GM13976 (cell line): ENCODE measurements at regions not wholly inside any gene's neighbourhood (a gene's known extent, or its start where the extent isn't known, plus 50 kb on each side); places are given as distances from the start of the nearest gene placed in this dataset.

Experiments
- DNase-seq: peaks from one replicate; pipeline ENCODE4 v3.0.0; 2012; ENCODE audit warnings: low spot score
- in situ Hi-C: fragments of 300-500 bp; cut with MboI; formaldehyde crosslinking; loops from one replicate; pipeline ENCODE4 v1.12.0; 2022; ENCODE audit warnings: low sequenced_read_pairs, mixed read lengths, inconsistent platforms; ENCODE audit not compliant: unreplicated experiment
- TF ChIP-seq, protein P1 (sequence below): IDR thresholded peaks from 2 replicates; pipeline ENCODE4 v1.5.1; 2012; ENCODE audit warnings: borderline replicate concordance, mild to moderate bottlenecking; ENCODE audit not compliant: insufficient read depth; ENCODE audit errors: extremely low read depth, missing control alignments, control extremely low read depth

DNA sequence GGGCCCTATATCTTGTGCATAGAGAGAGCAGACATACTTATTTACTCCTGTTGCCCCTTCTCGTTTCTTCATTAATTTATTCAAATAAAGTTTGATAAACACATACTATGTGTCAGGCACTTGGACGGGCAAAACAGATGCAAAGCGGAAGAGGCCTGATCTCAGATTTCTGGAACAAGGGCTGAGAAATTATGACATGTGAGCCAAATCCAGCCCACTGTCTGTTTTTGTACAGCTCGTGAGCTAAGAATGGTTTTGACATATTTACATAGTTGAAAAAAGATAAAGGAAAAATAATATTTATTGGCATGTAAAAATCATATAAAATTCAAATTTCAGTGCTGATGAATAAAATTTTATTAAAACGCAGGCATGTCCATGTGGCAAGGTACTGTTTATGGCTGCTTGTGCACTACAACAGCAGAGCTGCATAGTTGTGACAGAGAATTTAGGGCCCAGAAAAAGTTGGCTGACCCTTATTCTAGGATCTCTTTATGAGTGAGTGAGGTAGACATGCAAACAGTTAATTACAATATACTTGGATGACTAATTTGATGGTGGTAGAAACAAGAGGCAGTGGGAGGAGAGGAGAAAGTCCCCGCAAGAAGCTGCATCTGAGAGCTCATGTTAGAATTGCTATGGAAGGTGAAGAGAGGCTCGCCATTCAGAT, 68.1 kb upstream of the ITPRID1 start:
- TF ChIP-seq, protein P1, sequence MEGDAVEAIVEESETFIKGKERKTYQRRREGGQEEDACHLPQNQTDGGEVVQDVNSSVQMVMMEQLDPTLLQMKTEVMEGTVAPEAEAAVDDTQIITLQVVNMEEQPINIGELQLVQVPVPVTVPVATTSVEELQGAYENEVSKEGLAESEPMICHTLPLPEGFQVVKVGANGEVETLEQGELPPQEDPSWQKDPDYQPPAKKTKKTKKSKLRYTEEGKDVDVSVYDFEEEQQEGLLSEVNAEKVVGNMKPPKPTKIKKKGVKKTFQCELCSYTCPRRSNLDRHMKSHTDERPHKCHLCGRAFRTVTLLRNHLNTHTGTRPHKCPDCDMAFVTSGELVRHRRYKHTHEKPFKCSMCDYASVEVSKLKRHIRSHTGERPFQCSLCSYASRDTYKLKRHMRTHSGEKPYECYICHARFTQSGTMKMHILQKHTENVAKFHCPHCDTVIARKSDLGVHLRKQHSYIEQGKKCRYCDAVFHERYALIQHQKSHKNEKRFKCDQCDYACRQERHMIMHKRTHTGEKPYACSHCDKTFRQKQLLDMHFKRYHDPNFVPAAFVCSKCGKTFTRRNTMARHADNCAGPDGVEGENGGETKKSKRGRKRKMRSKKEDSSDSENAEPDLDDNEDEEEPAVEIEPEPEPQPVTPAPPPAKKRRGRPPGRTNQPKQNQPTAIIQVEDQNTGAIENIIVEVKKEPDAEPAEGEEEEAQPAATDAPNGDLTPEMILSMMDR, result no peak
- DNase-seq, result no peak
- in situ Hi-C loops, result loop anchor here (25.0 kb wide), 1 partner anchor 291 kb away; no protein-coding TSS in a partner anchor

DNA sequence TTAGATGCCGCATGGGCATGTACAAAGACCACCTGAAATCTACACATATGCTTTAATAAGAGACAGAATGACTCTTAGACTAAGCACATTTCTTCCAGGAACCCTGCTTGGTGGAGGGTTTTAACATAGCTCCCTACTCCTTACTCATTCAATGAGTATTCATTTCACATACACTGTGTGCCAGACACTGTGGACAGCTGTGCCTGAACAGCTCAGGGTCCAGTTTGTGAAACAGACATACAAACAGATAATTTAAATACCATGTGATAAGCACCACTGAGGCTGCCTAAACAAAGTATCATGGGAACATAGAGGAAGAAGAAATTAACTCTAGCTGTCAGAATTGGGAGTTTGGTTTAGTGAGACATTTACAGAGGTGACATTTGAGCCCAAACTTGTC, 65.2 kb upstream of the ITPRID1 start:
- DNase-seq, result no peak
- in situ Hi-C loops, result loop anchor here (25.0 kb wide), 1 partner anchor 289 kb away; no protein-coding TSS in a partner anchor
- TF ChIP-seq, protein P1, result no peak

DNA sequence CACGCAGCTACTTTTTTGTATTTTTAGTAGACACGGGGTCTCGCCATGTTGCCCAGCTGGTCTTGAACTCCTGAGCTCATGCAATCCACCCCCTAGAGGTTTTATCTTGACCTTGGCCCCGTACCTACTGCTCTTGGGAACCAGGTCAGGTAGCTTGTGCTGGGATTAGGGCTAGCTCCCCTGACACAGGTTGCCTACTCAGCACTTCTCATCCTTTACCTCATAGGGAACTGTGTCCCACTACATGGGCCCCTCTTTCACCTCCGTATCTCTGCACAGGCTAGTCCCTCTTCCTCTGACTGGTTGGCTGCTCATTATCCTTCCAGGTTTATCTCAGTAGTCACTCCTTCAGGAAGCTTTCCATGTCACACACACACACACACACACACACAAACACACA, 58.0 kb upstream of the ITPRID1 start:
- DNase-seq, result no peak
- in situ Hi-C loops, result no loop called here
- TF ChIP-seq, protein P1, result no peak

DNA sequence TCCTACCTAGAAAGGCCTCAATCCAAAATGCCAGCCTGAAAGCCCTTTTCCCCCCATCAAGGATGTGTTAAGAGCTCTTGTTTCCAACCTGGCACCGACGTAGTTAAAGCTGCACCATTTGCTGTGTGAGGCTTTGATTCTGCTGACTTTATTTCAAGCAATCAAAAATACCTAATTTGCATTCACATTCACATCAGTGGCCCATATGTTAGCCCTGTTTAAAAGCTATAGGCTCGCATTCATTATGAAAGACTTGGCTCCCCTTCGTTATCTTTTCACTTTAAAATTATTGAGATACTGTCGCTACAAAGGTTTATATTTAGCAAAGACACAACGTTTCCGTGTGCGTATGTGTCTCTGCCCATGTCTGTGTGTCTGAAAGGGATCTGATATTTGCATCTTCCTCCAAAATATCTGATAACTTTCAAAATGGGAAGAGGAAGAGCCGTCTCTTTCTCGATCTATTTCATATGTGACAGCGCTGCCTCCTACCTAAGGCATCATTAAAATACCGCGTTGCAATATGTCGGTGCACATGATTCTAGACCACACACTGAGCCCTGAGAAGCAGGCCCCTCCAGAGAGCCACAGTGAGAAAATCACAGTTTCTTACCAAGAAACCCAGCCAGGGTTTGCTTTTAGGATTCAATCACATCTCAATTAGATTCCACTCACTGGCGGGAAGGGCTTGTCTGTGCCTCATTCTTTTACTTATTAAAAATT, 57.1 kb upstream of the ITPRID1 start:
- TF ChIP-seq, protein P1, result no peak

DNA sequence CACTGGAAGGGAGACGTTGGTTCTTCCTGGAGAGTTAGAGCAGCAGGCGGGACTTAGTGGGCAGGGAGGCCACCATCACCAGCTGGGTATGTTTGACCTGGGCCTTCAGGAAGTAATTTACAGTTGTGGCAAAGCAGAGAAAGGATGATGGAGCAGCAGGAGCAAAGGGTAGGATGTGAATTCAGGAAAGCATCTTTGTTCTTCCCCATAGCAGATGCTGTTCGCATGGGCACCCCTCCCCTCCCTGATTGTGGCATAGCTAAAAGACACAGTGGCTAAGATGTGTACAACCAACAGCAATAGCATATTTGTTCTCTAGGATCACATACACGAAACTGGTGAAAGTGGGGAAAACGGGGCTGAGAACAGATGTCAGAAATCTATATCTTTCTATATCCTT, 56.3 kb upstream of the ITPRID1 start:
- no peak for DNase-seq
- in situ Hi-C loops, result no loop called here
- TF ChIP-seq, protein P1, result no peak

More for the DNA sequence above, 57.1 kb upstream of the ITPRID1 start:
- in situ Hi-C loops, result no loop called here
- no peak for DNase-seq

DNA sequence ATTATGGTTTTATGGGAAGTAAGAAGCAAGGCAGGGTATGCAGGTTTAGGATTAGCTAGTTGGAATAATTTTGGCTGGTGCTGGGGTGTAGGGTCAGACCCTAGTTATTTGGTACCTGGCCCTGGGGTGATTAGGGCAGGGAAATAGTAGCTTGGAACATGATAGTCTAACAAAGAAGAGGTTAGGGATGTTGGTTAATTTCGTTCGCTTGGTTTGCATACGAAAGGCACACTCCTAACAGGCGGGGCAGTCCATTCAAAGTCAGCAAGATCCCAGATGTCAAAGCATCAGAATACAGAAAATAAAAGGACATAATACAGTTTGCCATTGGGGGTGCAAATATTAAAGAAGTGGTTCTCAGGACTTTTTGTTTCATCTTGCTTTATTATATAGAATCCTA, 55.7 kb upstream of the ITPRID1 start:
- in situ Hi-C loops, result no loop called here

More for the DNA sequence above, 55.7 kb upstream of the ITPRID1 start:
- TF ChIP-seq, protein P1, result no peak
- no peak for DNase-seq
